Ishikawa (cell line): ENCODE measurements at regions not wholly inside any gene's neighbourhood (a gene's known extent, or its start where the extent isn't known, plus 50 kb on each side); places are given as distances from the start of the nearest gene placed in this dataset.

Experiments used
- CEBPB ChIP-seq: IDR thresholded peaks from 2 replicates; pipeline ENCODE4 v1.6.1; 2012
- CREB1 ChIP-seq: IDR thresholded peaks from 2 replicates; pipeline ENCODE4 v1.6.1; 2012; ENCODE audit warnings: low read depth
- EGR1 ChIP-seq: IDR thresholded peaks from 2 replicates; pipeline ENCODE4 v1.6.1; 2012
- EP300 ChIP-seq: IDR thresholded peaks from 2 replicates; pipeline ENCODE4 v1.6.1; 2012; ENCODE audit warnings: borderline replicate concordance
- FOXM1 ChIP-seq: IDR thresholded peaks from 2 replicates; pipeline ENCODE4 v1.6.1; 2012; ENCODE audit warnings: low read depth, borderline replicate concordance
- MAX ChIP-seq: IDR thresholded peaks from 2 replicates; pipeline ENCODE4 v1.6.1; 2012
- NFIC ChIP-seq: IDR thresholded peaks from 2 replicates; pipeline ENCODE4 v1.6.1; 2012
- RAD21 ChIP-seq: IDR thresholded peaks from 2 replicates; pipeline ENCODE4 v1.6.1; 2012; ENCODE audit warnings: low read depth
- REST ChIP-seq: IDR thresholded peaks from 2 replicates; pipeline ENCODE4 v1.6.1; 2012; ENCODE audit warnings: low read depth, mild to moderate bottlenecking
- TAF1 ChIP-seq: IDR thresholded peaks from 2 replicates; pipeline ENCODE4 v1.6.1; 2012; ENCODE audit warnings: low read depth, mild to moderate bottlenecking
- TCF12 ChIP-seq: IDR thresholded peaks from 2 replicates; pipeline ENCODE4 v1.6.1; 2012; ENCODE audit warnings: low read depth
- TEAD4 ChIP-seq: IDR thresholded peaks from 2 replicates; pipeline ENCODE4 v1.6.1; 2012
- USF1 ChIP-seq: IDR thresholded peaks from 2 replicates; pipeline ENCODE4 v1.6.1; 2012
- YY1 ChIP-seq: IDR thresholded peaks from 2 replicates; pipeline ENCODE4 v1.6.1; 2012; ENCODE audit warnings: low read depth
- ZBTB7A ChIP-seq: IDR thresholded peaks from 2 replicates; pipeline ENCODE4 v1.6.1; 2012; ENCODE audit warnings: low read depth

GRCh38 chr6:115091461-115091860, 748.6 kb upstream of the HS3ST5 start:
- no peak for TF ChIP-seq ZBTB7A
- no peak for TF ChIP-seq REST
- TF ChIP-seq TCF12, result no peak
- TF ChIP-seq USF1, result no peak
- no peak for TF ChIP-seq YY1
- no peak for TF ChIP-seq TEAD4
- no peak for TF ChIP-seq CREB1
- TF ChIP-seq NFIC, result no peak
- no peak for TF ChIP-seq MAX
- TF ChIP-seq TAF1, result no peak
- no peak for TF ChIP-seq CEBPB
- no peak for TF ChIP-seq RAD21
- TF ChIP-seq FOXM1, result no peak
- TF ChIP-seq EGR1, result no peak
- TF ChIP-seq EP300, result no peak

- TF ChIP-seq CREB1 (no peak), ZBTB7A (no peak), USF1 (no peak)
Measured at GRCh38 chr6:115078555-115078954, 735.7 kb upstream of the HS3ST5 start.

- TF ChIP-seq CREB1 (no peak), TCF12 (no peak), CEBPB (no peak), NFIC (no peak), MAX (no peak), ZBTB7A (no peak), EGR1 (no peak), USF1 (no peak), RAD21 (no peak), REST (no peak), FOXM1 (no peak), TEAD4 (no peak), EP300 (no peak), YY1 (no peak), TAF1 (no peak)
Measured at GRCh38 chr6:115071962-115072361, 729.1 kb upstream of the HS3ST5 start.

GRCh38 chr6:115067690-115068447, 725.0 kb upstream of the HS3ST5 start:
- TF ChIP-seq CEBPB (no peak), TCF12 (no peak), EP300 (no peak), REST (no peak), FOXM1 (no peak), TEAD4 (no peak), EGR1 (no peak), CREB1 (no peak), NFIC (no peak), MAX (no peak), RAD21 (no peak)
